ENCODE measurements at regions not wholly inside any gene's neighbourhood (a gene's known extent, or its start where the extent isn't known, plus 50 kb on each side); places are given as distances from the start of the nearest gene placed in this dataset.
"Not testable (repeated sequence)": the region's sequence is repeated elsewhere in the genome, so short reads cannot be mapped to it uniquely, and the experiment has no call there.

GRCh38 chr5:12856105-12856504 lies 951.9 kb upstream of the CTNND2 start:
- ATAC-seq; intact Hi-C loops (cut with DNase I); DNase-seq: not testable (repeated sequence)

- ATAC-seq (no peak), DNase-seq (no peak)
- intact Hi-C loops (cut with DNase I) = no loop called here
These were observed 950.1 kb upstream of the CTNND2 start for GRCh38 chr5:12854386-12854785.

GRCh38 chr5:12851761-12852160 lies 947.5 kb upstream of the CTNND2 start:
- intact Hi-C loops (cut with DNase I) = no loop called here
- no peak for ATAC-seq
- no peak for DNase-seq

GRCh38 chr5:12848709-12849108 lies 944.5 kb upstream of the CTNND2 start:
- intact Hi-C loops (cut with DNase I) = no loop called here
- no peak for ATAC-seq
- DNase-seq = no peak

GRCh38 chr5:12845549-12846159 lies 941.4 kb upstream of the CTNND2 start:
- intact Hi-C loops (cut with DNase I) = no loop called here
- DNase-seq (no peak), ATAC-seq (no peak)

- DNase-seq (no peak), ATAC-seq (no peak)
- intact Hi-C loops (cut with DNase I) = no loop called here
These were observed 936.7 kb upstream of the CTNND2 start for GRCh38 chr5:12840972-12841371.

- ATAC-seq (no peak), DNase-seq (no peak)
- intact Hi-C loops (cut with DNase I) = no loop called here
These were observed 933.3 kb upstream of the CTNND2 start for GRCh38 chr5:12837592-12837991.

GRCh38 chr5:12825163-12825562 lies 920.9 kb upstream of the CTNND2 start:
- no peak for DNase-seq
- intact Hi-C loops (cut with DNase I) = no loop called here
- no peak for ATAC-seq

- ATAC-seq = no peak
- no peak for DNase-seq
- intact Hi-C loops (cut with DNase I) = no loop called here
These were observed 901.0 kb upstream of the CTNND2 start for GRCh38 chr5:12805165-12805698.

GRCh38 chr5:12799165-12799564 lies 894.9 kb upstream of the CTNND2 start:
- DNase-seq (no peak), ATAC-seq (no peak)
- intact Hi-C loops (cut with DNase I) = no loop called here

- ATAC-seq (no peak), DNase-seq (no peak)
- intact Hi-C loops (cut with DNase I) = no loop called here
These were observed 891.1 kb upstream of the CTNND2 start for GRCh38 chr5:12795333-12795663.

GRCh38 chr5:12794476-12795332 lies 890.5 kb upstream of the CTNND2 start:
- ATAC-seq = no peak
- intact Hi-C loops (cut with DNase I) = no loop called here
- DNase-seq = no peak

- DNase-seq (no peak), ATAC-seq (no peak)
- intact Hi-C loops (cut with DNase I) = no loop called here
These were observed 889.1 kb upstream of the CTNND2 start for GRCh38 chr5:12793373-12793772.

- ATAC-seq = no peak
- DNase-seq = no peak
- intact Hi-C loops (cut with DNase I) = no loop called here
These were observed 876.3 kb upstream of the CTNND2 start for GRCh38 chr5:12780536-12780935.

GRCh38 chr5:12777342-12777741 lies 873.1 kb upstream of the CTNND2 start:
- ATAC-seq = no peak
- no peak for DNase-seq
- intact Hi-C loops (cut with DNase I) = no loop called here

- intact Hi-C loops (cut with DNase I) = no loop called here
- DNase-seq (no peak), ATAC-seq (peak in 1 of 2 donors; percentile 39)
These were observed 868.0 kb upstream of the CTNND2 start for GRCh38 chr5:12772276-12772675.

GRCh38 chr5:12759377-12759776 lies 855.1 kb upstream of the CTNND2 start:
- intact Hi-C loops (cut with DNase I) = no loop called here

GRCh38 chr5:12757035-12757434 lies 852.8 kb upstream of the CTNND2 start:
- ATAC-seq = no peak
- intact Hi-C loops (cut with DNase I) = no loop called here

More at GRCh38 chr5:12759377-12759776, 855.1 kb upstream of the CTNND2 start:
- DNase-seq (no peak), ATAC-seq (no peak)

GRCh38 chr5:12745537-12745936 lies 841.3 kb upstream of the CTNND2 start:
- DNase-seq (no peak), ATAC-seq (no peak)
- intact Hi-C loops (cut with DNase I) = no loop called here

More at GRCh38 chr5:12757035-12757434, 852.8 kb upstream of the CTNND2 start:
- DNase-seq = no peak

- no peak for DNase-seq
- intact Hi-C loops (cut with DNase I) = no loop called here
- ATAC-seq = no peak
These were observed 839.3 kb upstream of the CTNND2 start for GRCh38 chr5:12743582-12743981.

- DNase-seq = no peak
- no peak for ATAC-seq
- intact Hi-C loops (cut with DNase I) = no loop called here
These were observed 826.1 kb upstream of the CTNND2 start for GRCh38 chr5:12730354-12730753.
